GM12892 (cell line): ENCODE measurements at regions not wholly inside any gene's neighbourhood (a gene's known extent, or its start where the extent isn't known, plus 50 kb on each side); places are given as distances from the start of the nearest gene placed in this dataset.
A peak's percentile ranks its signal among the peaks of the same experiment; 100 is the strongest.

Source experiments
- DNase-seq: peaks from one replicate; pipeline ENCODE4 v3.0.0; 2011; ENCODE audit not compliant: insufficient read length
- FAIRE-seq: peaks from 2 replicates; lab custom pipeline; 2011; peaks lifted over from hg19 to GRCh38; lab: Jason Lieb, UNC
- POLR2A ChIP-seq: IDR thresholded peaks from 2 replicates; pipeline ENCODE4 v1.6.1; 2011; ENCODE audit warnings: low read depth, low read length, control low read depth
- POLR2AphosphoS5 ChIP-seq: IDR thresholded peaks from 2 replicates; pipeline ENCODE4 v1.6.1; 2011; ENCODE audit warnings: low read depth, low read length, control low read depth
- TAF1 ChIP-seq: IDR thresholded peaks from 2 replicates; pipeline ENCODE4 v1.6.1; 2011; ENCODE audit warnings: low read depth, mild to moderate bottlenecking, control low read depth, low read length, borderline replicate concordance

GRCh38 chr6:41454189-41454789, 91.9 kb upstream of the FOXP4 start:
- FAIRE-seq (no peak), DNase-seq (no peak)
- TF ChIP-seq TAF1: no peak
- no peak for TF ChIP-seq POLR2AphosphoS5
- no peak for TF ChIP-seq POLR2A

- DNase-seq: no peak
- TF ChIP-seq POLR2A: no peak
- no peak for TF ChIP-seq POLR2AphosphoS5
- no peak for TF ChIP-seq TAF1
- no peak for FAIRE-seq
These were observed 90.8 kb upstream of the FOXP4 start for GRCh38 chr6:41455410-41455809.

- no peak for FAIRE-seq
- no peak for DNase-seq
- TF ChIP-seq POLR2AphosphoS5 (no peak), POLR2A (no peak), TAF1 (no peak)
These were observed 90.4 kb upstream of the FOXP4 start for GRCh38 chr6:41455818-41456217.

GRCh38 chr6:41457303-41457670, 88.9 kb upstream of the FOXP4 start:
- TF ChIP-seq TAF1 (no peak), POLR2A (no peak), POLR2AphosphoS5 (no peak)
- FAIRE-seq (no peak), DNase-seq (no peak)

- FAIRE-seq (no peak), DNase-seq (no peak)
- TF ChIP-seq POLR2A: no peak
- TF ChIP-seq TAF1: no peak
- TF ChIP-seq POLR2AphosphoS5: no peak
These were observed 86.4 kb upstream of the FOXP4 start for GRCh38 chr6:41459738-41460137.

GRCh38 chr6:41460742-41461336, 85.3 kb upstream of the FOXP4 start:
- TF ChIP-seq POLR2A: no peak
- TF ChIP-seq POLR2AphosphoS5: no peak
- DNase-seq (no peak), FAIRE-seq (no peak)

GRCh38 chr6:41462033-41462432, 84.1 kb upstream of the FOXP4 start:
- no peak for FAIRE-seq
- TF ChIP-seq POLR2A (no peak), TAF1 (no peak), POLR2AphosphoS5 (no peak)

GRCh38 chr6:41463062-41463930, 82.9 kb upstream of the FOXP4 start:
- DNase-seq: no peak
- FAIRE-seq: peak; percentile 79
- TF ChIP-seq TAF1 (no peak), POLR2A (no peak)

More at GRCh38 chr6:41462033-41462432, 84.1 kb upstream of the FOXP4 start:
- no peak for DNase-seq

- FAIRE-seq: no peak
- DNase-seq: no peak
- TF ChIP-seq POLR2A (no peak), POLR2AphosphoS5 (no peak), TAF1 (no peak)
These were observed 82.2 kb upstream of the FOXP4 start for GRCh38 chr6:41464019-41464418.

- no peak for TF ChIP-seq TAF1
- TF ChIP-seq POLR2A: no peak
- TF ChIP-seq POLR2AphosphoS5: no peak
- FAIRE-seq (no peak), DNase-seq (no peak)
These were observed 81.7 kb upstream of the FOXP4 start for GRCh38 chr6:41464481-41464880.

- TF ChIP-seq POLR2AphosphoS5 (no peak), POLR2A (no peak), TAF1 (no peak)
- FAIRE-seq: no peak
- DNase-seq: no peak
These were observed 79.7 kb upstream of the FOXP4 start for GRCh38 chr6:41466437-41466990.

GRCh38 chr6:41467061-41467460, 79.1 kb upstream of the FOXP4 start:
- DNase-seq (no peak), FAIRE-seq (no peak)
- no peak for TF ChIP-seq TAF1
- no peak for TF ChIP-seq POLR2AphosphoS5
- no peak for TF ChIP-seq POLR2A
